HG02759 (cell line): ENCODE measurements at regions not wholly inside any gene's neighbourhood (a gene's known extent, or its start where the extent isn't known, plus 50 kb on each side); places are given as distances from the start of the nearest gene placed in this dataset.
"Not testable (repeated sequence)": the region's sequence is repeated elsewhere in the genome, so short reads cannot be mapped to it uniquely, and the experiment has no call there.

Source experiments
- ATAC-seq: cut with Tn5 transposase; IDR thresholded peaks from one replicate; pipeline ENCODE4 v1.9.1; 2021; ENCODE audit warnings: mild to moderate bottlenecking, moderate library complexity; ENCODE audit not compliant: unreplicated experiment

DNA sequence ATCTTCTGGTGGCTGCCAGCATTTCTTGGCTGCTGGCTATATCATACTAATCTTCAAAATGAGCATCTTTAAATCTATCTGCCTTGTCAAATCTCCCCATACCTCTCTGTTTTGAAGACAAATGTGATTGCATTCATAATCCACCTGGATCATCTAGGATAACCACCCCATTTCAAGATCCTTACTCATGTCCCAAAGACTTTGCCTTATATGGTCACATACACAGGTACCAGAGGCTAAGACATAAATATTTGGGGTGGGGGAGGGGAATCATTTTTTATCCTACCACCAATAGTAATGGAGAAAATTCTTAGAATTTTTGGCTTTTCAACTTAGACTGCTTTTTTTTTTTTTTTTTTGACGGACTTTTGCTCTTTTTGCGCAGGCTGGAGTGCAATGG is 970.8 kb downstream of the PLOD2 start:
- no peak for ATAC-seq

DNA sequence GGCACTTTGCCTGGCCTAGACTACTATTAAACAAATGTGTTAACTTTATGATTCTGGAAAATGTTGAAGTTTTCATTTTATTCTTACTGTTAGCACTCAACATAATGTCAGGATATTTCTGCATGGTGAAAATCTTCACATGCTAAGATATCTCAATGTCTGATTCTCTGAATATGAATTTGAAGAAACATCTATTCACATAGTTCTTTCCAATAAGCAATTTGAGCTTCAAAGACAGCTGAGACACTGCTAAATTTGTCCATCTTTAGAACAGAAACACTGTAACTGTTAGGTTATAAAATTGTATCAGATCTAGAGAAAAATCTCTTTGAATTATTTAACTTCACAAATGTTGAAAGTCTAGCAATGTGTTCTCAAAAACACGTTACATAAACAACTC is 970.2 kb downstream of the PLOD2 start:
- ATAC-seq: no peak

DNA sequence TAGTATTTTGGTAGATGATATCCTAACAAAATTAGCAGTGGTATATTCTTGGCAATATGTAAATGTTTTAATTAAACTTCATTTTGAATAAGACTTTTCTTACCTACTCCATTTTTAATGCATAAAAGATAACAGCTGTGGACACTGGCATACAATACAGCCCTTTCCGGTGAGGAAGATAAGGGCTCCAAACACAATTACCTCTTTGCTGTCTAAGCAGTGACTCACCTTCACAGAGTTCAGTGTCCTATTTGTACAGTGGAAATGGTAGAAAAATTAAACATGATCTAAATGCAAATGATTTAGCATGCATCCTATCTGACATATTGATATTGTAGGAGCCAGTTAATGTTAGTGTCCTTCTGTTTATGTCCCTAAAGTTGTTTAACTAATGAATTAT is 969.4 kb downstream of the PLOD2 start:
- ATAC-seq: no peak

DNA sequence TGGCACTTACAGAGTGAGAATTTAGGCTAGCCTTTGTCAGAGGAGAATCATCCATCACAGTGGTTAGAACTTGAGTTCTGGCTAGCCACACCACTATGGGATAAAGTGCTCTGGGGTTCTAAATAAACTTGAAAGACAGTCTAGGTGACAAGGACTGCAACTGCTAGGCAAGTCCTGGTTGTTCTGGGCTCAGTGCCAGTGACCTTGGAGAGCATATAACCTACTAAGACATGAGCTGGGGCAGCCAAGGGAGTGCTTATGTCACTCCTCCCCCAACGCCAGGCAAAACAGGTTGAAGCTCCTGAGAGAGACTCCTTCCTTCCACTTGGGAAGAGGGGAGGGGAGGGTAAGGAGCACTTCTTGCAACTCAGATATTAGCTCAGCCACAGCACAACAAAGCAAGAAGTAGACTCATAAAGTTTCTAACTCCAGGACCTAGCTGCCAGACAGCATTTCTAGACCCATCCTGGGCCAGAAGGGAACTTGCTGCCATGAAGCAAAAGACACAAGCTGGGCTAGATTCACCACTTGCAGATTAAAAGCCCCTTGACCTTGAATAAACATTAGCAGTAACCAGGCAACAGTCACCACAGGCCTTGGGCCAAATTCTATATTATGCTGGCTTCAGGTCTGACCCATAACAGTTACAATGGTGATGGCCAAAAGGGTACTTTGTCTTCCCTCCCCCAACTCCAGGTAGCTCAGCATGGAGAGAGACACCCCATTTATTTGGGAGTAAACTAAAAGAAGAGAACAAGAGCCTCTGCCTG is 963.7 kb downstream of the PLOD2 start:
- ATAC-seq: no peak

DNA sequence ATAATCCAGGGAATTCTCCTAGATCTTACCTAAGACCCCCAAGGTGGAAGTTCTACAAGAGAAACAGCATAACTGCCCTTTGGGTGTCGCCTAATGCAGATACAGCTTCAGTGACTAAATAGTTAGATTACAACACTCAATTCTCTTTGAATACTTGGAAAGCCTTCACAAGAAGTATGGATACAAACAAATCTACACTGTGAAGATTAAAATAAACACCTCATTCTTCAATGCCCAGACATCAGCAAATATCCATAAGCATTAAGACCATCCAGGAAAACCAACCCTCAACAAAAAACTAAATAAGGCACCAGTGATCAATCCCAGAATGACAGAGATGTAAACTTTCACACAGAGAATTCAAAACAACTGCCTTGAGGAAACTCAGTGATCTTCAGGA is 963.2 kb downstream of the PLOD2 start:
- no peak for ATAC-seq

DNA sequence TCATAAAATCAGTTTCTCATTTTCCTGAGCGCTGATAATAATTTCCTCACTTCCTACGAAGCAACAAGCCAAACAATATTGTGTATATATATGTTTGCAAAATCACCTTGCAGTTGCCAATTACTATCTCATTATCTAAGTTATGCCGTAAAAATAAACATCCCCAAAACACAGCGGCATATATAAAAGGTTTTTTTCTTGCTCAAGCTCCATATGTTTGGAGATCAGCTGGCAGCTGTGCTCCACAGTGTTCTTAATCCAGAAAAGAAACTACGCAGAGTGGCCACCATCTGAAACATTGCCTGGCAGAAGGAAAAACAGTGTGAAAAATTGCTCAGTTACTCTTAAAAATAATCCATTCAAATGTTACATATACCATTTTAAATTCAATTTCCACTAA is 951.4 kb downstream of the PLOD2 start:
- ATAC-seq: no peak

DNA sequence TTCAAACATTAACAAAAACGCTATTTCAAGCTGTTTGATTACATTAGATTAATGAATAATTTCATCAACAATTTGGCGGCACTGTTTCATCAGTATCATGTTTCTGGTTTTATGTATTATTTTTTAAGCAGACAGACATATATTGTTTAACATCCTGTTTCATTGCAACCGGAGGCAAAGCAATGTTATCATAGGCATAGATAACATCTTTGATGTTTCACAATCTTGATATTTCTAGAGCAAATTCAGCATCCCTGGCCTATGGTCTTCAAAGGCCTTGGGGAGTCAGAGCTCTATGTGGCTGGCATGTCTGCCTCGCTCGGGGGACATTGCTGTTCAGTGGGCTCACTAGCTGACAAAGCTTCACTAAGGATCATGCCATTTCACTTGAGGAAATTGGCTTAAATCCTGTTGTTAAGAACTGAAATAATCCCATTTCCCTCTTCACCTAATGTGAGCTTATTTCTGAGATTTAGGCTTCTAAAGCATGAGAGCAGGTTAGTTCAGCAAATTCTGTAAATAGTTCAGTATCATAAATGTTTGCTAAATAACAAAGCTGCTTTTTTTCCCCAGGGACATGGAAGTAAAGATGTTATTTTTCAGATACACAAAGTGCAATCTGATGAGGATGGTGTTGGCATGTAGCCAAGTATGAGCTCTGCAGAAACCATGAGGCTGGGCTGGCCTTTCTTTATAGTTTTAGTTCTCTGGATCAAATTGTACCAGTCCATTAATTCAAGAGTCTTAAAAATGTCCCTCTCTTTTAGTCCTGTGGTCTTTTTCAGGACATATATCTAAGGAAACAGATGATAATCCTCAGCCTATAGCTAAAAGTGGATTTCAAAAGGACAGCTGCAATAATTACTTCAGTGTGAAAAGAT is 941.4 kb downstream of the PLOD2 start:
- no peak for ATAC-seq

DNA sequence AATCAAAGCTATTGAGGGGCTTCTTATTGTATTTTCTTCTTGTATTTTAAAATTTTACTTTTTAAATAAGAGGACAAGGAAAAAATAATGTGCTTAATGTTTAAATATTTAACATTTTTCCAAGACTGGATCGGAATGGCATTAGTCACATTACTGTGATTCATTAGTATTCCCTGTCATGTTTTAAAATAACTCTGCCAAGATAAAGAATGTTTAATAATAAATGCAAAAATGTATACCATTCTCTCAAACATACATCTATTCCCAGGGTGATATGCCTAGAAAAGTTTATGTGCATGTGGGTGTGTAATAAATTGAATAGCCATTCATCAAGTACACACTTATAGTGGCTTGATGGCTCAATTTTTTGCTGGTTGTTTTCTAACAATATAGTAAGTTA is 936.1 kb downstream of the PLOD2 start:
- ATAC-seq: no peak

DNA sequence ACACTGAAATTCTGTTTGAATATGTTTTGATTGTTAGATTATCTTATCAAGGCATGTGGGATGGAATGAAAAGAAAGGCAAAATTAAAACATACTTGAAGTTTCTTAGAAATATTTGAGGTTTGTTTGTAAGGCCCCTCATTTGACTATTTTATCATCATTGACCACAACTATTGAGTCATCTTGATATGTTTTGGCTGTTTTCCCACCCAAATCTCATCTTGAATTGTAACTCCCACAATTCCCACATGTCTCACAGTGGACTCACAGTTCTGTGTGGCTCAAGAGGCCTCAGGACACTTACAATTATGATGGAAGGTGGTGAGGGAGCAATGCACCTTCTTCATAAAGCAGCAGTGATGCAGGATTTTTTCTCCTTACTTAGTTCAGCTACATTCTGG is 917.1 kb downstream of the PLOD2 start:
- ATAC-seq: no peak

DNA sequence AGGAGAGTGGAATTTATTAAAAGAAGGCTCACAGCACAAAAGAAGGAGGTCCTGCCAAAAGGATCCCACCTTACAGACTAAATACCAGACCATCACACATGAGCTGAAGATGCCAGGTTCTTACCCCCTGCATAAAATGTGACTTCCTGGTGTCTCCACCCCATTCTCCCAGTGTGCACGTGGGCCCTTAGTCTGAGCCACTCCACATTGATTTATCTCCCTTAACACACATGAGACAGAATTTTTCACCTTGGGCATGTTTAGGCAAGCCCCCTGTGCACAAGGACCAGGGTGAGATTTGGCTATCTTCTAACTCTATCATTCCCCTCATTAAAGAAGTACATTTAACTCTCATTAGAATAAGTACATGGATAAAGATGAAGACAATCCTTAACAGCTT is 916.7 kb downstream of the PLOD2 start:
- ATAC-seq: no peak

DNA sequence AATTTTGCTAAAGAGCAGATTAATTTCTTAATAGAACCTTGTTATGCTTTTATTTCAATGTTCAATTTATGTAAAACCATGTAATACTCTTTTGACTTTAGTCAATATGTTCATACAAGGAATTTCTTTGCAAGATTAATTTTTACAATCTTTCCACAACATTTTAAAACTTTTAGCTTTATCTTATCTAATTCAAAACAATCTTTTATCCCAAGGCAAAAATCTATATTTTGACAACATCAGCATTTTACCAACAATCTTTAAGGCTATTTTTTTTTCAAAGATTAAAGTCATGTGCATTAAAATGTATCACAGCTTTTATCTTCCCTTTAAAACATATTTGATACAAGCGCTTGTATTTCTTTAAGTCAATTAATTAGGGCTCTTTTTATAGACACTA is 914.7 kb downstream of the PLOD2 start:
- ATAC-seq: no peak

DNA sequence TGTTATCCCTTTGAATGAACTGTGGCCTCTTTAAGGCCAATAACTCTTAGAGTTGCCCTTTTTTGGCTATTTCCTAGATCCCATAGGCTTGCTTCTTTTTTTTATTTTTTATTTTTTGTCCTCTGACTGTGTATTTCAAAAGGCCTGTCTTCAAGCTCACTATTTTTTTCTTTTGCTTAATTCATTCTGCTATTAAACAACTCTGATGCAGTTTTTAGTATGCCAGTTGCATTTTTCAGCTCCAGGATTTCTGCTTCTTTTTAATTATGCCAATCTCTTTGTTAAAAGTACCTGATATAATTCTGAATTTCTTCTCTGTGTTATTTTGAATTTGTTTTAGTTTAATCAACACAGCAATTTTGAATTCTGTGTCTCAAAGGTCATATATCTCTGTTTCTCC is 912.1 kb downstream of the PLOD2 start:
- no peak for ATAC-seq

DNA sequence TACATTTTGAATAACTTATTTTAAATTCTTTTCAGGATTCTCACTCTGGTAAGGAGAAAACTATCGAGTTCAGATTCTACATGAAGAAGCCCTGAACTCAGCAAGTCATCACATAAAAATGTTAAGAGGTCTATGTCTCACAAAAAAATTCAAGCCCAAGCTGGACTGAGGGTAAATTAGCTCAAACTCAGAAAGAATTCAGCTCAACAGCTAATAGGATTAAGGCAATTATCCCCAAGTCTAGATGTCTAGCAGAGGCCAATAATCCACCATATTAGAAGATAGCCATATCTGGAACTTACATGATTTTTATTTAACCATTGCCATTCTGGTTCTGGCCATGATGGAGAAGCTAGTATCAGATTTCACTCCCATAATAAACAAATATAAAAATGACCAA is 909.7 kb downstream of the PLOD2 start:
- no peak for ATAC-seq

DNA sequence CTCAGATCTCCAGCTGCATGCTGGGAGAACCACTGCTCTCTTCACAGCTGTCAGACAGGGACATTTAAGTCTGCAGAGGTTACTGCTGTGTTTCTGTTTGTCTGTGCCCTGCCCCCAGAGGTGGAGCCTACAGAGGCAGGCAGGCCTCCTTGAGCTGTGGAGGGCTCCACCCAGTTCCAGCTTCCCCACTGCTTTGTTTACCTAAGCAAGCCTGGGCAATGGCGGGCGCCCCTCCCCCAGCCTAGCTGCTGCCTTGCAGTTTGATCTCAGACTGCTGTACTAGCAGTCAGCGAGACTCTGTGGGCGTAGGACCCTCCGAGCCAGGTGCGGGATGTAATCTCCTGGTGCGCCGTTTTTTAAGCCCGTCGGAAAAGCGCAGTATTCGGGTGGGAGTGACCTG is 903.0 kb downstream of the PLOD2 start:
- not testable (repeated sequence) for ATAC-seq

DNA sequence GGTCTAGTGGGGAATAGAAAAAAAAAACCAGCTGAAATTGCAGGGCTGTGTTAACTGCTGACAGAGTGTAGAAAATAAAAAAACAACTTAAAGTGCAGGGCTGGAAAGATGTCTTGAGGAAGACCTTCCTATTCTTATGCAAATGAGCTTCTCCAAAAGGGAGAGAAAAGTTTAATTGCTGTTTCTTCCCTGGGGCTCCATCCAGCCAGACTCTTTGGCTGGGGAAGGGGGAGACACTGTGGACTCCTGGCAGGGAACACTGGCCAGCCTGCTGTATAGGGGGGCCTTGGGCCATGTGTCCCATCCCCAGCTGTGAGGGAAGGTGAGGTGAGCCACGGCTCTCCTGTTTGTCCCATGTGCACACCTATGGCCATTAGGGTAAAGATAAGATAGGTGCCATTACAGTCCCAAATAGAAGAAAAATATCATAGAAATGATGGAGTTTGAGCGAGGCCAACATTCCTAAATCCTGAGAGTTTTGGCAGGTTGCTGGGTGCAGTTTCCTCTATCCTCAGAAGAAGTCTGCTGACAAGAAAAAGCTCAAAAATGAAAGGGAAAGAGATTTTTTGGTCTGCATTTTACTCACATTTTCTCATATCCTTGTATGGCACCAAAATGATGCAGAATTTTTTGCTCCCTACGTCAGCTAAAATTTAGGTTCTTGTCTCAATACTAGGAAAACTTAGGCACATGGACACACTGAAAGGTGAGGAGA is 901.7 kb downstream of the PLOD2 start:
- no peak for ATAC-seq

DNA sequence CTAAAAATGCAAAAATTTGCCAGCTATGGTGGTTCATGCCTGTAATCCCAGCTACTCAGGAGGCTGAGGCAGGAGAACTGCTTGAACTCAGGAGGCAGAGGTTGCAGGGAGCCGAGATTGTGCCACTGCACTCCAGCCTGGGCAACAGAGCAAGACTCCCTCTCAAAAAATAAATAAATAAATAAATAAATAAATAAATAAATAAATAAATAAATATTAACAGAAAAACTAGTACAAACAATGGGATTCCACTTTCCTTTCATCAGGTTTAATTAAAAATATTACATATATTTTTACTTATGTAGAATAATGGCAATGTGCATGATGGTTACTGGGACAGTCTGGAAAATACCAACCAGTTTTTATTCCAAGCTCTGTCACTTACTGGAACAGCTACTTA is 897.5 kb downstream of the PLOD2 start:
- not testable (repeated sequence) for ATAC-seq

DNA sequence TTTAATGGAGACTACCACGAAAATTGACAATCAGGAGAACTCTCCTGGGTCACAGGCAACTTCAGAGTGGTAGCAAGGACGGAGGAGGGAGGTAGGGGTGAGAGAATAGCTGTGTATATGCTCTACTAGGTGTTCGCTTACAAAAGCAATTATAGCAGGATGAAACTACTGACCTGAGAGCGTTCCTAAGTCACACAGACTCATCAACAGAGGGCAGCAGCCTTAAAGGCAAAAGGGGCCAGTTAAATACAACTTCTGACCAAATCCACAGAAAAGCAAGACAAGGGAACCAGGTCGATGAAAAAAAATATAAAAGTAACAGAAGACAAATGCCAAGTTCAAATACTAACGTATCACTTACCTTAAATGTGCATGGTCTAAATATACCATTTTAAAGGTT is 894.6 kb downstream of the PLOD2 start:
- ATAC-seq: no peak

DNA sequence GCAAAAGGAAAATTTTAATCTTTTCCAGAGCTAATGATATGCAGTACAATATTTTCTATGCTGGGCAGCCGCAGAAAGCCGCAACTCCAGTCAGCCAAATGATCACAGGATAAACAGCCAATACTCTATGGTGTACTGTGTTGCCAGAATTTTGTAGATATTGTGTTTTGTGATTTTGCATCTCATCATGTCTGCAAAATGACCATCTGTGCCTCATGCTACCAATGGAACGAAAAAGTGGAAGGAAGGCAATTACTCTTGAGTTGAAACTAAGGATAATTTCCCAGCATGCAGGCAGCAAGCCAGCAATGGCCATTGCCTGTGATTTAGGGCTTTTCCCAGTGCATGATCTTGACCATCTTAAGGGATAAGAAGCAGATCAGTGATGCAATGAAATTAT is 891.9 kb downstream of the PLOD2 start:
- ATAC-seq: no peak

DNA sequence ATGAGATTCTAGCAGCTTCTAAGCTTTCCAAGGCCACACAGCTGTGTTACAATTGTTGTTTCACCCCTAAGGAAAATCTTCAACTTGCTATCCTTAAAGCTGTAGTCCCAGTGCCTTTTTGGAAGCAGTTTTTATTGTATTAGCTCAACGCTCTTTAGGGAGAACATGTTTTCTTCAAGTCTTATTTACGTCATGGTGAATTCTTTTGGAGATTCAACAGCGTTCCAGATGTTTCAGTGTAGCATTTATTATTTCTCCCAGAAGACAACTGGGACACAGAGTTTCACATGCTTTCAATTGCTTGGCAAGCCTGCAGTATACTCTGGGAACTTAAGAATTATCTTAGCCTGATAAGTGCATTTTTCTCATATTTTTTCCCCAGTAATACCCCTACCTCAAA is 888.3 kb downstream of the PLOD2 start:
- no peak for ATAC-seq

DNA sequence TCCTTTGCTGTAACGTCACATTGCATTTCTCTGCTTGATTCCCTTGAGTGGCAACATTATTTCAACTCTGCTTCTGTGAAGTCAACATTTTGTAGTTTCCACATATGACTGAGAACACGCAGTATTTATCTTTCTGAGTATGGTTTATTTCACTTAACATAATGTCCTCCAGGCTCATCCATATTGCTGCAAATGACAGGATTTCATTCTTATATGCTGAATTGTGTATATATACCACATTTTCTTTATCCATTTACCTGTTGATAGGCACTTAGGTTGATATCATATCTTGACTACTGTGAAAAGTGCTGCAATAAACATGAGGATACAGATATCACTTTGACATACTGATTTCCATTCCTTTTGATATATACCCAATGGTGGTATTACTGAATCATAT is 878.5 kb downstream of the PLOD2 start:
- ATAC-seq: no peak

DNA sequence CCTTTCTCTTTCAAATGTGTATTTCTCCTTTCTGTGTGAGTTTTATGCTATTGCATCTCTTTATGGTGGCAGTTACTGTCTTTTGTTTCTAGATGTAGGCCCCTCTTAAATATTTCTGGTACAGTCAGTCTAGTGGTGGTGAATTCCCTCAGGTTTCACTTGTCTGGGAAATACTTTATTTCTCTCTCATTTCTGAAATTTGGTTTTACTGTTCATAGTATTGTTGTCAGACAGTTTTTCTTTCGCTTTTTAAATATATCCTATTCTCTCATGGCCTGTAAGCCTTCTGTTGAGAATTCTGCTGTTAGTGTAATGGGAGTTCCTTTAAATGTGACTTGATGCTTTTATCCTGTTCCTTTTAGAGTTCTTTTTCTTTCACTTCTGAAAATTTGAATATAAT is 874.0 kb downstream of the PLOD2 start:
- ATAC-seq: no peak

DNA sequence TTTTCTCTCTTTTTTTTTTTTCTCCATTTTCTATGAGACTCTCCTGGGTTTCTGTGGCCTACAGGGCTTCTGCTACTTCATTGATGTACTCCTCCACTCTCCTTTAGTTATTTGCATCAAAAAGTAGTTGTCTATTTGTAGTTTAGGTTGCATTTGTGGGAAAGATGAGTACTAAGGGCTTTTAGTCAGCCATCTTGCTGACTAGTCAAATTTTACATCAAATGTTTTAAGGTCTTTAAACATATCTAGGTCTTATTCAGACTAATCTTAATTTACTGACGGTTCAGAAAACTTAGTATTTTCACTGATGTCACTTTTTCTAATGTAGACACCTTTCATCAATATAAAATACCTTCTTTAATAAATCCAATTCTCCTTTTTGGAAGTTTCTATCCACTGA is 871.0 kb downstream of the PLOD2 start:
- ATAC-seq: no peak
